ENCODE measurements at regions not wholly inside any gene's neighbourhood (a gene's known extent, or its start where the extent isn't known, plus 50 kb on each side); places are given as distances from the start of the nearest gene placed in this dataset.

DNA sequence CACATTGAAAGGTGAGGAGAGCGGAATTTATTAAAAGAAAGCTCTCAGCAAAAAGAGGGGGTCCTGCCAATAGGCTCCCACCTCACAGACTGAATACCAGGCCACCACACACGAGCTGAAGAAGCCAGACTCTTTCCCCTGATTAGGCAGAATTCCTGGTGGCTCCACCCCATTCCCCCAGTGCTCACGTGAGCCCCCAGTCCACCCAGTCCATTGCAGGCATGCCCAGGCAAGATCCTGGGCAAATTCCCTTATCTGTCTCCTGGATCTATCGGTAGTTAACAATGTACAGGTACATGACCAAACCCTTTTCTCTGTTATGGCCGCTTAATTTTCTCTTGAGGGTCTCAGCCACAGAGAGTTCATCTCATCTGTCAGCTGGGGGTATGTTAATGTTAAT, 54.6 kb upstream of the BTG3 start:
- DNase-seq (ENCODE audit: low read depth): no peak
- H3K4me3 ChIP-seq (ENCODE audit: low read depth, low read length): no peak overlapping the region
- TF ChIP-seq, protein P1, sequence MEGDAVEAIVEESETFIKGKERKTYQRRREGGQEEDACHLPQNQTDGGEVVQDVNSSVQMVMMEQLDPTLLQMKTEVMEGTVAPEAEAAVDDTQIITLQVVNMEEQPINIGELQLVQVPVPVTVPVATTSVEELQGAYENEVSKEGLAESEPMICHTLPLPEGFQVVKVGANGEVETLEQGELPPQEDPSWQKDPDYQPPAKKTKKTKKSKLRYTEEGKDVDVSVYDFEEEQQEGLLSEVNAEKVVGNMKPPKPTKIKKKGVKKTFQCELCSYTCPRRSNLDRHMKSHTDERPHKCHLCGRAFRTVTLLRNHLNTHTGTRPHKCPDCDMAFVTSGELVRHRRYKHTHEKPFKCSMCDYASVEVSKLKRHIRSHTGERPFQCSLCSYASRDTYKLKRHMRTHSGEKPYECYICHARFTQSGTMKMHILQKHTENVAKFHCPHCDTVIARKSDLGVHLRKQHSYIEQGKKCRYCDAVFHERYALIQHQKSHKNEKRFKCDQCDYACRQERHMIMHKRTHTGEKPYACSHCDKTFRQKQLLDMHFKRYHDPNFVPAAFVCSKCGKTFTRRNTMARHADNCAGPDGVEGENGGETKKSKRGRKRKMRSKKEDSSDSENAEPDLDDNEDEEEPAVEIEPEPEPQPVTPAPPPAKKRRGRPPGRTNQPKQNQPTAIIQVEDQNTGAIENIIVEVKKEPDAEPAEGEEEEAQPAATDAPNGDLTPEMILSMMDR (IDR thresholded peaks at IDR 0.05; ENCODE audit: low read depth, low read length, missing control alignments): no peak
